Erythroblast (primary cell): ENCODE measurements at regions not wholly inside any gene's neighbourhood (a gene's known extent, or its start where the extent isn't known, plus 50 kb on each side); places are given as distances from the start of the nearest gene placed in this dataset.

Source experiments
- GATA1 ChIP-seq: IDR thresholded peaks from 2 replicates; pipeline ENCODE4 v1.6.1; 2011; ENCODE audit warnings: low read depth, mild to moderate bottlenecking, control low read depth, low read length, moderate library complexity
- POLR2A ChIP-seq: IDR thresholded peaks from 2 replicates; pipeline ENCODE4 v1.6.1; 2011; ENCODE audit warnings: mild to moderate bottlenecking, low read length

GRCh38 chr6:126133984-126134383, 147.6 kb downstream of the TRMT11 start:
- TF ChIP-seq POLR2A: no peak
- TF ChIP-seq GATA1: no peak
